ENCODE measurements at regions not wholly inside any gene's neighbourhood (a gene's known extent, or its start where the extent isn't known, plus 50 kb on each side); places are given as distances from the start of the nearest gene placed in this dataset.
A peak's percentile ranks its signal among the peaks of the same experiment; 100 is the strongest.

DNA sequence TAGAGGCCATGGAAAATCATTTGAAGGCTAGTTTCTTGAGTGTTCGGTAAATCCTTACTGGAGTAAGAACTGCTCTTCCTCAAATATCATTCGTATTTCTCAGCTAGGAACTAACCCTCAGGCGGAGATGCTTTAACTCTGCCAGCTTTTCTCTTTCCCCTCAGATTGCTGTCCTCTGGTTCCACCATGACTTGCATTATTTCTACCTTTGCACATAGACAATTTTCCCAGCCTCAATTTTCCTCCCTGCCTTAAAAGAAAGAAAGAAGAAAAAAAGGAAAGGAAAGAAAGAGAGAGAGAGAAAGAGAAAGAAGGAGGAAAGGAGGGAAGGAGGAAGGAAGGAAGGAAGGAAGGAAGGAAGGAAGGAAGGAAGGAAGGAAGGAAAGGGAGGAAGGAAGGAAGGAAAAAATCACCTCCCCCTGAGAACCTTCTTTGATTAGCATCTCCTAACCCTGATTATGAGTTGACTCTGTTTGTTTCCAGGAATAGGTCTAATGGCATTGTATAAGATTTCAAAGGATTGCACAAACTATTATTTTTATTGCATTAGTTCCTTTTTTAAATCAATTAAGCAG, 123.3 kb upstream of the FAM204A start:
- Histone ChIP-seq H3K27me3 (ENCODE audit: insufficient read depth, low read length, poor library complexity) (no peaks in the 10 kb centered on the region), H2BK15ac (replicated peaks; ENCODE audit: low read depth) (no peak overlapping the region), H3K36me3 (ENCODE audit: control insufficient read depth, insufficient read depth, low read length) (no peaks in the 10 kb centered on the region), H3K4me2 (ENCODE audit: low read length) (no peak overlapping the region), H3K9ac (ENCODE audit: low read length) (no peak overlapping the region), H3K79me2 (ENCODE audit: control insufficient read depth, insufficient read depth, low read length) (no peaks in the 10 kb centered on the region), H3K23ac (ENCODE audit: low read length) (no peak overlapping the region), H4K8ac (ENCODE audit: low read depth, low read length) (no peak overlapping the region), H3K4ac (ENCODE audit: low read depth, low read length) (no peak overlapping the region), H2BK5ac (ENCODE audit: low read length) (no peak overlapping the region), H4K5ac (ENCODE audit: low read length) (no peak overlapping the region), H3K4me3 (ENCODE audit: low read length) (no peak overlapping the region), H3K79me1 (ENCODE audit: low read length) (no peaks in the 10 kb centered on the region), H3K27ac (ENCODE audit: low read depth, low read length) (no peak overlapping the region), H2BK120ac (ENCODE audit: low read depth, low read length) (no peak overlapping the region), H3K4me1 (ENCODE audit: control insufficient read depth, low read depth, low read length) (peaks cover 2% of the 10 kb centered on the region), H2AK5ac (ENCODE audit: low read length) (no peak overlapping the region), H3K56ac (ENCODE audit: low read length) (no peak overlapping the region), H3K18ac (ENCODE audit: low read length) (no peak overlapping the region)
- DNase-seq: no peak
- WGBS (ENCODE audit: extremely low coverage, insufficient coverage, low lambda C conversion rate): no CpG with 5 or more reads among the region's 3 CpGs

DNA sequence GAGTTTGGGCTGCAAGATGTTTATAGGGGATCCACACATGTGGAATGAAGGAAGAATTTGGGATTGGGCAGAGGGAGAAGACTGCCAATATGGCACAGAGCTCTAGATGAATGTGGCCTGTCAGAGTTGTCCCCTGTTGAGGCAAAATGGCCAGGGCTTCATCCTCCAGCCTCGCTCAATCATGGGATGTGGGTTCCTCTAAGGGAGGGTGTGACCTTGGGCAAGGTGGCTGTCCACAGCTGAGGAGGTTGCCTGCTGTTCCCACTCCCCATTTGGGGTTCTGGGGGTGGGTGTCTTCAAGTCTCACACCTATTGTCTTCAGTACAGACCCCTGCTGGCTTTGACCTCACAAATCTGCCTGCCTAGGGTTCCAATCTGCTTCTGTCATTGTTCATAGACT, 121.6 kb upstream of the FAM204A start:
- Histone ChIP-seq H2BK5ac (ENCODE audit: low read length) (no peak overlapping the region), H3K79me1 (ENCODE audit: low read length) (no peaks in the 10 kb centered on the region), H3K18ac (ENCODE audit: low read length) (no peak overlapping the region), H3K4me2 (ENCODE audit: low read length) (no peak overlapping the region), H3K79me2 (ENCODE audit: control insufficient read depth, insufficient read depth, low read length) (no peaks in the 10 kb centered on the region), H3K27me3 (ENCODE audit: insufficient read depth, low read length, poor library complexity) (no peaks in the 10 kb centered on the region), H3K23ac (ENCODE audit: low read length) (no peak overlapping the region), H2BK120ac (ENCODE audit: low read depth, low read length) (no peak overlapping the region), H2BK15ac (replicated peaks; ENCODE audit: low read depth) (no peak overlapping the region), H3K56ac (ENCODE audit: low read length) (no peak overlapping the region), H3K9ac (ENCODE audit: low read length) (no peak overlapping the region), H3K4me3 (ENCODE audit: low read length) (no peak overlapping the region), H4K8ac (ENCODE audit: low read depth, low read length) (no peak overlapping the region), H4K5ac (ENCODE audit: low read length) (no peak overlapping the region), H3K4me1 (ENCODE audit: control insufficient read depth, low read depth, low read length) (peaks cover 2% of the 10 kb centered on the region), H3K4ac (ENCODE audit: low read depth, low read length) (no peak overlapping the region), H3K27ac (ENCODE audit: low read depth, low read length) (no peak overlapping the region), H2AK5ac (ENCODE audit: low read length) (no peak overlapping the region), H3K36me3 (ENCODE audit: control insufficient read depth, insufficient read depth, low read length) (no peaks in the 10 kb centered on the region)
- WGBS (ENCODE audit: extremely low coverage, insufficient coverage, low lambda C conversion rate): no CpG with 5 or more reads among the region's 1 CpG
- peak; percentile 52 for DNase-seq

DNA sequence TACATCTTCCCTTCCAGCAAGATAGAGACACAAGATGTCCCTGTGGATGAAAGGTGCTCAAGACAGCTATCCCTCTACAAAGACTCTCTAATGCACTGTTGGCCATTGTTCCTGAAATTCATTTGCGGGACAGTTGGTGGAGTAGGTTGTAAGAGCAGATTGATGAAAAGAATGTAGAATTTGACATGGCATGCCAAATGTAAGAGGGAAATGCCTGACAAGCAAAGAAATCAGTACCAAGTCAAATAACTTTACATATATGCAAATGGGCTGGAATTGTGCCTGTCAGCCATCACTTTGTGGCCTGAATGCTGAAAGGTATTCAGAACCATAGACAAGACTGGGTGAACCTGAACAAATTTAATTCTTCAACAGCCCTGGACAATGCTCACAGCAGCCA, 120.3 kb upstream of the FAM204A start:
- Histone ChIP-seq H3K79me2 (ENCODE audit: control insufficient read depth, insufficient read depth, low read length) (no peaks in the 10 kb centered on the region), H3K79me1 (ENCODE audit: low read length) (no peaks in the 10 kb centered on the region), H3K23ac (ENCODE audit: low read length) (no peak overlapping the region), H3K4me1 (ENCODE audit: control insufficient read depth, low read depth, low read length) (peaks cover 2% of the 10 kb centered on the region), H3K4ac (ENCODE audit: low read depth, low read length) (no peak overlapping the region), H3K56ac (ENCODE audit: low read length) (no peak overlapping the region), H4K5ac (ENCODE audit: low read length) (no peak overlapping the region), H2AK5ac (ENCODE audit: low read length) (no peak overlapping the region), H2BK120ac (ENCODE audit: low read depth, low read length) (no peak overlapping the region), H3K27me3 (ENCODE audit: insufficient read depth, low read length, poor library complexity) (no peaks in the 10 kb centered on the region), H3K36me3 (ENCODE audit: control insufficient read depth, insufficient read depth, low read length) (no peaks in the 10 kb centered on the region), H2BK5ac (ENCODE audit: low read length) (no peak overlapping the region), H3K4me2 (ENCODE audit: low read length) (no peak overlapping the region), H3K9ac (ENCODE audit: low read length) (no peak overlapping the region), H3K4me3 (ENCODE audit: low read length) (no peak overlapping the region), H3K18ac (ENCODE audit: low read length) (no peak overlapping the region), H2BK15ac (replicated peaks; ENCODE audit: low read depth) (no peak overlapping the region), H3K27ac (ENCODE audit: low read depth, low read length) (no peak overlapping the region), H4K8ac (ENCODE audit: low read depth, low read length) (no peak overlapping the region)
- no CpG with 5 or more reads among the region's 1 CpG for WGBS (ENCODE audit: extremely low coverage, insufficient coverage, low lambda C conversion rate)
- no peak for DNase-seq

- Histone ChIP-seq H3K27me3 (ENCODE audit: insufficient read depth, low read length, poor library complexity) (no peaks in the 10 kb centered on the region), H3K79me2 (ENCODE audit: control insufficient read depth, insufficient read depth, low read length) (no peaks in the 10 kb centered on the region), H3K56ac (ENCODE audit: low read length) (no peak overlapping the region), H3K4me1 (ENCODE audit: control insufficient read depth, low read depth, low read length) (peaks cover 2% of the 10 kb centered on the region), H2BK5ac (ENCODE audit: low read length) (no peak overlapping the region), H3K18ac (ENCODE audit: low read length) (no peak overlapping the region), H2AK5ac (ENCODE audit: low read length) (no peak overlapping the region), H2BK120ac (ENCODE audit: low read depth, low read length) (no peak overlapping the region), H3K9ac (ENCODE audit: low read length) (no peak overlapping the region), H4K5ac (ENCODE audit: low read length) (no peak overlapping the region), H3K23ac (ENCODE audit: low read length) (no peak overlapping the region), H2BK15ac (replicated peaks; ENCODE audit: low read depth) (no peak overlapping the region), H3K4me3 (ENCODE audit: low read length) (no peak overlapping the region), H3K27ac (ENCODE audit: low read depth, low read length) (no peak overlapping the region), H3K79me1 (ENCODE audit: low read length) (no peaks in the 10 kb centered on the region), H3K4ac (ENCODE audit: low read depth, low read length) (no peak overlapping the region), H4K8ac (ENCODE audit: low read depth, low read length) (no peak overlapping the region), H3K4me2 (ENCODE audit: low read length) (no peak overlapping the region), H3K36me3 (ENCODE audit: control insufficient read depth, insufficient read depth, low read length) (no peaks in the 10 kb centered on the region)
- peak; percentile 80 for DNase-seq
- WGBS (ENCODE audit: extremely low coverage, insufficient coverage, low lambda C conversion rate): no CpG with 5 or more reads among the region's 10 CpGs
Measured at GRCh38 chr10:118459642-118460193, 117.6 kb upstream of the FAM204A start.

DNA sequence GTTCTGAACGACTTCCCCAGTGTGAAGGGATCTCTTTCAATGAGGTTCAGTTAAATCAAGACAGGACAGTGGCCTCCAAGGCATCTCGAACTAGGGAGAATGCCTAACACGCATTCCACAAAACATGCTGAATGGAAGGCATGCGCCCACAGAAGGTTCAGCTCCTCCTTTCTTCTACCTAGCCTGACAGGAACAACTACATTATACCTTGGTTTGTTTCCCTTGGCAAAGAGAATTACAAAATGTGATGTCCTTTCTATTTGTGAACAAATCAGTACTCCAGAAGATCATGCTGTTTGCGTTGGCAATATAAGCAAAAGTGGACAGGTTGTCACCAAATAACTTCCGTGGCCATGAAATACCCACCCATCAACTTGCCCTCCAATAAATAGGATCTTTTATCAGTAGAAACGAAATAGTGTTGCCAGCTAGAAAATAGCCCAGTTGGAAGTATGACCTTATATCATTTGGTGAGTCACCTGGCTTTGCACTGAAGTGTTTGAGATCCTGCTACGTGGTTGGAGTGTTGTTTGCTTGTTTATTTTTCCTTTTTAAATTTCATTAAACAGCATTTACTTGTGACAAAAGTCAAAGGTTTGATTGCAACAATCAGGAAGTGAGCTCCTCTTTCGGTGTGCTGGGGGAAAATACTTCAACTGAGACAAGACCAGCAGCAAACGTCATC, 117.0 kb upstream of the FAM204A start:
- Histone ChIP-seq H3K4me2 (ENCODE audit: low read length) (no peak overlapping the region), H2AK5ac (ENCODE audit: low read length) (no peak overlapping the region), H4K5ac (ENCODE audit: low read length) (no peak overlapping the region), H3K18ac (ENCODE audit: low read length) (no peak overlapping the region), H3K79me1 (ENCODE audit: low read length) (no peaks in the 10 kb centered on the region), H3K4ac (ENCODE audit: low read depth, low read length) (no peak overlapping the region), H3K79me2 (ENCODE audit: control insufficient read depth, insufficient read depth, low read length) (no peaks in the 10 kb centered on the region), H3K4me1 (ENCODE audit: control insufficient read depth, low read depth, low read length) (peaks cover under 1% of the 10 kb centered on the region), H4K8ac (ENCODE audit: low read depth, low read length) (no peak overlapping the region), H2BK120ac (ENCODE audit: low read depth, low read length) (no peak overlapping the region), H3K4me3 (ENCODE audit: low read length) (no peak overlapping the region), H3K9ac (ENCODE audit: low read length) (no peak overlapping the region), H3K56ac (ENCODE audit: low read length) (no peak overlapping the region), H3K27ac (ENCODE audit: low read depth, low read length) (no peak overlapping the region), H3K27me3 (ENCODE audit: insufficient read depth, low read length, poor library complexity) (no peaks in the 10 kb centered on the region), H3K23ac (ENCODE audit: low read length) (no peak overlapping the region), H2BK5ac (ENCODE audit: low read length) (no peak overlapping the region), H2BK15ac (replicated peaks; ENCODE audit: low read depth) (no peak overlapping the region), H3K36me3 (ENCODE audit: control insufficient read depth, insufficient read depth, low read length) (no peaks in the 10 kb centered on the region)
- DNase-seq: no peak
- no CpG with 5 or more reads among the region's 10 CpGs for WGBS (ENCODE audit: extremely low coverage, insufficient coverage, low lambda C conversion rate)
